Inflammatory macrophage treated with lipopolysaccharide for 4 hours (primary cell): ENCODE measurements at regions not wholly inside any gene's neighbourhood (a gene's known extent, or its start where the extent isn't known, plus 50 kb on each side); places are given as distances from the start of the nearest gene placed in this dataset.
A peak's percentile ranks its signal among the peaks of the same experiment; 100 is the strongest.

Source experiments
- DNase-seq: peaks from one replicate; pipeline ENCODE4 v3.0.0-alpha.2; 2020

- no peak for DNase-seq
Measured at GRCh38 chr14:37901978-37902377, 305.7 kb upstream of the SSTR1 start.

DNA sequence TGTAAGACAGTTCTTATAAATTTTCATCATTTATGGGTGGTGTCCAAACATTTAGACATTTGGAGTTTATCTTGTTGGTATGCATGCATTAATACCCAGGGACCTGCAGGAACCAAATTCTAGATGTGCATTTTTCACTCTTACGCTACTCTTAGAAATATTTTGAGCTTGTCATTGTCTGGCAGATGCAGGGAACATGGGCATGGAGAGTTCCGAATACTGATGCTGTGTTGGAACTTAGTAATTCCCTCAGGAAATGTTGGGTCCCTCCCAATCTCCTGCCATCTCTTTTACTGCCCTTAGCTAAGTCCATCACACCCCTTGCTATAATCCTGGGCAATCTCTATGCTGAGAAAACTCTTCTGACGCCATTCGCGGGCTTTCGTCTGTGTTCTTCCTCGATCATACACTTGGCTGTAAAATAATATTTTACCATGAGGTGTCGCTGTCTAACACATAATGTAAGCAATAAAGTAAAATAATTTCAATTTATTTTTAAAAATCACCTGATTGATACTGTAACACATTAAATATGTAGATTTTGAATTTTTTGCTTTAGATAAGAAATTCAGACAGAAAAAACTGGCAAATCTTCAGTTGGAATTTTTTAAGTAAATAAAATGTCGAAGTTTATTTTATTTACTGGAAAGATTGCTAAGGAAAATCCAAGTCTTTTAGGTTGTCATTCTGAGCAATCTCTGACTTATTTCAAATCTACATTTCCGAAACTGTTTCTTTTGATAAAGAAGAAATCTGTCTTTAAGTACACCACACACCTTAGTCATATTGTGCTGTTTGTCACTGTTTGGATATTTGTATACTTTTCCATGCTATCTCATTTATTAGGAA lies 304.1 kb upstream of the SSTR1 start:
- DNase-seq: peak; percentile 36

- no peak for DNase-seq
Measured at GRCh38 chr14:37924622-37925021, 283.1 kb upstream of the SSTR1 start.

DNA sequence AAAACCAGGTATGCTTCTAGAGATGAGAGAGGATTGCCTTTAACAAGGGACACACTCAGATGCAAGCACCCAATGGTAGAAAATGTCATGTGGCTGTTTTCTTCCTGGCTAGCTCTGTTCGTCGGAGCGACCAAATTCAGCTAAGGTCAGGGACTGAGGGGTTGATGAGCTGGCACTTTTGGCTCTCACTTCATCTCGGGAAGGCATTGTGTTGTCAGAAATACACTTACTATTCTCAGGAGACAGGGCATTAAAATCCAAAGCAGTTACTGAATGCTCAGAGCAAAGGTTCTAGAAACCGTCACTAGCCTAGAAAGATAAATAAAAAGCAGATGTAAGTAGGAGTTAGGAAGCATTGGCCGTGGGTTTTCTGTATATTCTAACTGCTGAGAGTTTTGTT lies 275.7 kb upstream of the SSTR1 start:
- DNase-seq: no peak

GRCh38 chr14:37932481-37932880 lies 275.2 kb upstream of the SSTR1 start:
- DNase-seq: no peak

DNA sequence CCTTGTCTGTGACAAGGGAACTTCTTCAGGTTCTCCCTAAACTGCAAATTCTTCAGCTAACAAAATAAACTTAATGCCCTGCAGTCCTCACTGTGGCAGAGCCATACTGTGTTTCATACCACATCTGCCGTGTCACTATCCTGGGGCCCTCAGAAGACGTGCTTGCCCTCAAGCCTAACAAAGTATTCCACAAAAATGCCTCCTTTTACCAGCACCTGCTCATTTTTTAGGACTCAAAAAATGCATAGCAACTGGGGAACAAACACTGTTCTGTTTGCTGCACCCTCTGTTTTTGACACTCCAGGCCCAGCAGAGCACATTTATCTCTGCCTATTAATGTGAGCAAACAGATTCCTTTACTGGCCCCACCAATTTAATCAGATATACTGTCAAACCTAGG lies 270.7 kb upstream of the SSTR1 start:
- DNase-seq: no peak

- DNase-seq: no peak
Measured at GRCh38 chr14:37939442-37940028, 268.2 kb upstream of the SSTR1 start.

- DNase-seq: no peak
Measured at GRCh38 chr14:37945959-37946358, 261.7 kb upstream of the SSTR1 start.

- no peak for DNase-seq
Measured at GRCh38 chr14:37946819-37947218, 260.9 kb upstream of the SSTR1 start.

- no peak for DNase-seq
Measured at GRCh38 chr14:37948266-37948665, 259.4 kb upstream of the SSTR1 start.

- no peak for DNase-seq
Measured at GRCh38 chr14:37968664-37969240, 239.0 kb upstream of the SSTR1 start.

GRCh38 chr14:37969511-37969979 lies 238.2 kb upstream of the SSTR1 start:
- DNase-seq: no peak

DNA sequence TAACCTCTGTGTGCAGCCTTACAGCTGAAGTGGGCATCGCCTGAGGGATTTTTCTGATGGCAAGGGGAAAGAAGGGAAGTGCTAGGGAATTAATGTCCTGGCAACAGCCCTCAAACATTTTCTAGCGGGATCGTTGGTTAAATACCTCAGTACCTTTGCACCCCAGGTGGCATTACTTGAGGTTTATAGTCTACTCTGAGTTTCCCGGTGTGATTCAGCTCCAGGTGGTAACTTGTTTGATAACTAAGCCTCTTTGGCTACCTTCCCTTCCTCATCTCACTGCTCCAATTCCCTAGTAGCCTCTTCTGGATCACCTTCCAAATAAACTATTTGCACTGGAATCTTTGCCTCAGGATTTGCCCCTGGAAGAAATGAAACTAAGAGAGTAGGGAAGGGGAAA lies 237.0 kb upstream of the SSTR1 start:
- no peak for DNase-seq

DNA sequence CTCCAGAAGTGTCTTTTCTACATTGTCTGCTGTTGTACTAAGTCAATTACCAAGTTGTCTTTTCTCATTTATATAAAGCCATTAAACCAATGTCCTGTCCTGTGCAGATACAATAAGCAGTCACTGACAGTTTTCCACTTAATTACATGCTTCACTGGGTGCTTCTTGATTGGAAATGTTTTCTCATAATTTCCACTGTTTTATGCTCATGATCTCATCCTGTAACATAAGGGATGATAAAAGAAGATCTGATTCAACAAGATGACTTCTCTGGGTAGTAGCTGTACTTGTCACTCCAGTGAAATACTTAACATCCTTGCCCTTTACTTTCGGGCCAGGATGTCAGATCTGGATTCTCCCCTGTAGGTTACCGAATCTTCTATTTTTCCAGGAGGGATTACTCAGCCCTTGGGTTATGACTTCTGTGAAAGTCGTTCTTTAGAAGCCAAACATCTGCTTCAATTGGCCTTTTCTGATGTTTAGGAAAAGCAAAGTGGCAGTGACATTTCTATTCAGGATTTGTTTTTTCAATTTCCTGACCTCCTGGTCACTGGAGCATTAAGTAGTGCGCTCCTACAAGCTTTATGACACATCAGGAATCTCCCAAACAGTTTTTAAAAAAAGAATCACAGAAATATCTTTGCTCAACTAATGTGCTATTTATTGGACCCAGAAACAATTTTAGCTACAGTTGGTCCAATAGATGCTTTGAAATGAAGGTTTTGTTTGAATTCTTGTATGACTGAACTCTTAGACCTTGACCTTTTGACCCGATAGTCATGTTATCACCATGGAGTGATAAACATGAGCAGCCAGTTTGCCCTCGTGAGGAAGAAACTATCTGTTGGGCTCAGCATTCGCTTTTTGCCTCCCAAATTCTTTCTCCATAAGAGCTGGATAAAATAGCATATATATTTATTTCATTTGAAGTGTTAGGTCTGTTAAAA lies 234.5 kb upstream of the SSTR1 start:
- no peak for DNase-seq

DNA sequence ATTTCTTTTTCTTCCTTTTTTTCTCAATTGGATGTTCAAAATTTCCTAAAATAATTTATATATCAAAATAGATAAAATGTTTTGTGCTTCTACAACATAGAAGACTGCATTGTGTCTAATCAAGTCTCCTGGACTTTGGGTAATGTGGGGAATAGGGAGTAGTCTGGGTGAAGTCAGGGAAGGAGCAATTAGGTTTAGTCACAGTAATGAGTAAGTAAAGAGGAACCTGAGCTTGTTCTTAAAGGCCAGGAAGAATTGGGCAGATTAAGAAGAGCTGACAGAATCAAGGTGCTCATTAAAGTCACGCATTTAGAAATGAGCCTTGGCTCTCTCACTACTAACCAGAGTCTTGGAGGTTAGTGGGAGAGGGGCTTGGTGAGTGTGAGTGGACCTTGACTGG lies 233.3 kb upstream of the SSTR1 start:
- DNase-seq: no peak

DNA sequence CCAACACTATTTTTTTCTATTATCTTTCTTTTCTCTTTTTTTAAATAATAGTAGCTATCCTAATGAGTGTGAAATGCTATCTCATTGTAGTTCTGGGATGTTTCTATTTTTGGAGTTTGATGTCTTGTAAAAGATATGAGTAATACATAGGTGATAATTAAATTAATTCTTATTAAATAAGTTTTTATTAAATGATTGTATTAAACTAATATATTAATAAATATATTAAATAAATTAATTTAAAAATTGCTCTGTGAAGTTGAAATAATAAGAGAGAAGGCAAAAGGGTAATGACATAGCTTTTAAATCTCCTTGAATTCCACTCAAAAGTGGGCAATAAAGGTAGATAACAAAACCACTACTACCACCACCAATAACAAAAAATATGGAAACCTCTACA lies 230.2 kb upstream of the SSTR1 start:
- DNase-seq: no peak

DNA sequence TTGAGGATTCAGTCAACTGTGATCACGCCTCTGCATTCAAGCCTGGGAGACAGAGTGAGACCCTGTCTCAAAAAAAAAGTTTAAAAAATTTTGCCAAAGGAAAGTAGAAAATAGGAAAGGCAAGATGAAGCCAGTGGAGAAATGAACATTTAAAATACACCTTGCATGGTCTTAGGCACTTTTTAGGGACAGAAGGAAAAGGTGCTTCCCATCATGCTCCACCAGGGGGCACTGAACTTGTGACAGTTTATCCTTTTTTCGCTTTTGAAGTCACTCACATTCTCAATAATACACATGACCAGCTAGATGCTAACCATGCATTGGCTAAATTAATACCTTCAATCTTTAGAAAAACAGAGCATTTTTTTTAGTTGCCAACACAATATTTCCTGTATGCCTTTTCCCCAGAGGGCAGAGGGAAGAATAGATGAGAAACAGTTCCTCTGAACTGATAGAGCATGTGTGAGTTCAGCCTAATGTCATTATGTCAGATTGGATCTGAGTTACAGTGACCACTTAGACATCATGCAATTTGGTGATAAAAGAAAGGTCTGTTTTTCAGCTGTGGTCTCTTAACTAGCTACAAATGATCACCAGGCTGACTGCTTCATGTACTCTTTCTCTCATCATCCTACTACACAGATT lies 221.8 kb upstream of the SSTR1 start:
- DNase-seq: peak; percentile 41

- DNase-seq: no peak
Measured at GRCh38 chr14:37988472-37988871, 219.2 kb upstream of the SSTR1 start.

DNA sequence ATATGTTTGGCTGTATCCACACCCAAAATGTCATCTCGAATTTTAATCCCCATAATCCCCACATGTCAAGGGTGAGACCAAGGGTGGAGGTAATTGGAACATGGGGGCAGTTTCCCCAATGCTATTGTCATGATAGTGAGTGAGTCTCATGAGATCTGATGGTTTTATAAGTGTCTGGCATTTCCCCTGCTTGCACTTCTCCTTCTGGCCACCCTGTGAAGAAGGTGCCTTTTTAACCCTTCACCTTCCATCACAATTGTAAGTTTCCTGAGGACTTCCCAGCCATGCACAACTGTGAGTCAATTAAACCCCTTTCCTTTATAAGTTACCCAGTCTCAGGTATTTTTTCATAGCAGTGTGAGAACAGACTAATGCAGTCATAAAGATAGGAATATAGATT lies 216.7 kb upstream of the SSTR1 start:
- no peak for DNase-seq

- DNase-seq: no peak
Measured at GRCh38 chr14:37992499-37992898, 215.2 kb upstream of the SSTR1 start.

GRCh38 chr14:37994846-37995372 lies 212.8 kb upstream of the SSTR1 start:
- no peak for DNase-seq

DNA sequence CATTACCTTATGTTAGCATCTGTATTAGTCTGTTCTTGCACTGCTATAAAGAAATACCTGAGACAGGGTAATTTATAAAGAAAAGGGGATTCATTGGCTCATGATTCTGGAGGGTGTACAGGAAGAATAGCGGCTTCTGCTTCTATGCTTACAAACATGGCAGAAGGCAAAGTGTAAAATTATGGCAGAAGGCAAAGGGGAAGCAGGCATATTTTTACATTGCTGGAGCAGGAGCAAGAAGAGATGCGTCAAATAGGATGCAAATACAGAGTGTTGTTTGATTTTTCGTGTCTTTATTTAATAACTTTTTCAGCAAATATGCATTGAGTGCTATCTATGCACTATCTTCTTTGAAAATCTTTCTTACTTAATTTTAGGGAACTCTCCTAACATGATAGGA lies 210.7 kb upstream of the SSTR1 start:
- DNase-seq: no peak
